ENCODE measurements at regions not wholly inside any gene's neighbourhood (a gene's known extent, or its start where the extent isn't known, plus 50 kb on each side); places are given as distances from the start of the nearest gene placed in this dataset.

GRCh38 chr2:15733867-15734673, 142.4 kb downstream of the DDX1 start:
- H2AFZ ChIP-seq (ENCODE audit: low read depth, low read length), result no peak overlapping the region
- no peaks in the 10 kb centered on the region for H3K79me2 ChIP-seq (ENCODE audit: insufficient read depth, low read length)
- H3K27me3 ChIP-seq (ENCODE audit: insufficient read depth, low read length, poor library complexity), result peaks cover 2% of the 10 kb centered on the region
- no peak overlapping the region for H3K9ac ChIP-seq (ENCODE audit: low read depth, low read length)
- H4K20me1 ChIP-seq (ENCODE audit: insufficient read depth, low read length), result no peaks in the 10 kb centered on the region
- ATAC-seq (ENCODE audit: insufficient read depth, low read depth), result no peak
- TF ChIP-seq CTCF (IDR thresholded peaks at IDR 0.05; ENCODE audit: borderline replicate concordance, extremely low read depth, low read length, poor library complexity, severe bottlenecking), result no peak
- no peak for TF ChIP-seq EZH2 (IDR thresholded peaks at IDR 0.05; ENCODE audit: borderline replicate concordance, low read depth, low read length, severe bottlenecking)
- no peak overlapping the region for H3K4me3 ChIP-seq (ENCODE audit: low read depth in 1 of 2, low read length in 2 of 2)
- H3K27ac ChIP-seq (ENCODE audit: low read length), result no peak overlapping the region
- H3K4me1 ChIP-seq (ENCODE audit: insufficient read depth, low read length), result no peaks in the 10 kb centered on the region
- no peaks in the 10 kb centered on the region for H3K9me3 ChIP-seq (ENCODE audit: insufficient read depth, low read length, severe bottlenecking)
- no peaks in the 10 kb centered on the region for H3K36me3 ChIP-seq (ENCODE audit: insufficient read depth, low read length)
- no peak for DNase-seq
- H3K4me2 ChIP-seq (ENCODE audit: insufficient read depth, low read length), result no peak overlapping the region

GRCh38 chr2:15734674-15735483, 143.2 kb downstream of the DDX1 start:
- Histone ChIP-seq H3K4me2 (ENCODE audit: insufficient read depth, low read length) (no peak overlapping the region), H4K20me1 (ENCODE audit: insufficient read depth, low read length) (no peaks in the 10 kb centered on the region), H3K27me3 (ENCODE audit: insufficient read depth, low read length, poor library complexity) (peaks cover 2% of the 10 kb centered on the region), H3K27ac (ENCODE audit: low read length) (no peak overlapping the region), H3K4me3 (ENCODE audit: low read depth in 1 of 2, low read length in 2 of 2) (no peak overlapping the region), H3K36me3 (ENCODE audit: insufficient read depth, low read length) (no peaks in the 10 kb centered on the region), H2AFZ (ENCODE audit: low read depth, low read length) (no peak overlapping the region), H3K9me3 (ENCODE audit: insufficient read depth, low read length, severe bottlenecking) (no peaks in the 10 kb centered on the region), H3K9ac (ENCODE audit: low read depth, low read length) (no peak overlapping the region), H3K4me1 (ENCODE audit: insufficient read depth, low read length) (no peaks in the 10 kb centered on the region), H3K79me2 (ENCODE audit: insufficient read depth, low read length) (no peaks in the 10 kb centered on the region)
- DNase-seq, result no peak
- no peak for ATAC-seq (ENCODE audit: insufficient read depth, low read depth)
- TF ChIP-seq EZH2 (IDR thresholded peaks at IDR 0.05; ENCODE audit: borderline replicate concordance, low read depth, low read length, severe bottlenecking) (no peak), CTCF (IDR thresholded peaks at IDR 0.05; ENCODE audit: borderline replicate concordance, extremely low read depth, low read length, poor library complexity, severe bottlenecking) (no peak)

- H3K9me3 ChIP-seq (ENCODE audit: insufficient read depth, low read length, severe bottlenecking), result no peaks in the 10 kb centered on the region
- no peaks in the 10 kb centered on the region for H3K4me1 ChIP-seq (ENCODE audit: insufficient read depth, low read length)
- ATAC-seq (ENCODE audit: insufficient read depth, low read depth) (no peak), DNase-seq (no peak)
- H3K9ac ChIP-seq (ENCODE audit: low read depth, low read length), result no peak overlapping the region
- H4K20me1 ChIP-seq (ENCODE audit: insufficient read depth, low read length), result no peaks in the 10 kb centered on the region
- no peak overlapping the region for H3K4me2 ChIP-seq (ENCODE audit: insufficient read depth, low read length)
- no peak overlapping the region for H3K4me3 ChIP-seq (ENCODE audit: low read depth in 1 of 2, low read length in 2 of 2)
- H3K36me3 ChIP-seq (ENCODE audit: insufficient read depth, low read length), result no peaks in the 10 kb centered on the region
- H3K79me2 ChIP-seq (ENCODE audit: insufficient read depth, low read length), result no peaks in the 10 kb centered on the region
- H3K27me3 ChIP-seq (ENCODE audit: insufficient read depth, low read length, poor library complexity), result peaks cover 2% of the 10 kb centered on the region
- H2AFZ ChIP-seq (ENCODE audit: low read depth, low read length), result no peak overlapping the region
- no peak overlapping the region for H3K27ac ChIP-seq (ENCODE audit: low read length)
- no peak for TF ChIP-seq CTCF (IDR thresholded peaks at IDR 0.05; ENCODE audit: borderline replicate concordance, extremely low read depth, low read length, poor library complexity, severe bottlenecking)
- no peak for TF ChIP-seq EZH2 (IDR thresholded peaks at IDR 0.05; ENCODE audit: borderline replicate concordance, low read depth, low read length, severe bottlenecking)
Observed at GRCh38 chr2:15735484-15736326, 144.0 kb downstream of the DDX1 start.

Measured in DND-41 (cell line).